Aorta (tissue), 5 donors: ENCODE measurements at regions not wholly inside any gene's neighbourhood (a gene's known extent, or its start where the extent isn't known, plus 50 kb on each side); places are given as distances from the start of the nearest gene placed in this dataset.
"Not testable (repeated sequence)": the region's sequence is repeated elsewhere in the genome, so short reads cannot be mapped to it uniquely, and the experiment has no call there.

Source experiments
- ATAC-seq: fragments of 200-7000 bp; cut with Tn5 transposase; one replicate; pipeline ENCODE4 v1.9.1; 2022; ENCODE audit warnings: moderate library complexity; ENCODE audit not compliant: low FRiP score
- DNase-seq, 2 donors: peaks; one replicate each; pipeline ENCODE4 v3.0.0-alpha.2; 2020
- H3K27ac ChIP-seq, 2 donors: one replicate each; pipeline ENCODE4 v1.5.1; 2013; ENCODE audit warnings: low read length in 2 of 2, mild to moderate bottlenecking in 2 of 2, moderate library complexity in 2 of 2, control low read depth in 1 of 2, inconsistent platforms in 1 of 2, low read depth in 1 of 2
- H3K27me3 ChIP-seq, 2 donors: one replicate each; pipeline ENCODE4 v1.6.1; 2013; ENCODE audit warnings: control low read depth in 1 of 2, low read length in 1 of 2, mild to moderate bottlenecking in 1 of 2, moderate library complexity in 1 of 2; ENCODE audit not compliant: insufficient read depth in 2 of 2, control insufficient read depth in 1 of 2
- H3K36me3 ChIP-seq, 2 donors: one replicate each; pipeline ENCODE4 v1.6.1; 2013; ENCODE audit warnings: control low read depth in 1 of 2, low read length in 1 of 2, mild to moderate bottlenecking in 1 of 2; ENCODE audit not compliant: insufficient read depth in 2 of 2, control insufficient read depth in 1 of 2
- H3K4me1 ChIP-seq, 2 donors: one replicate each; pipeline ENCODE4 v1.6.1; 2013; ENCODE audit warnings: low read length in 2 of 2, control low read depth in 1 of 2, mild to moderate bottlenecking in 1 of 2, moderate library complexity in 1 of 2; ENCODE audit not compliant: insufficient read depth in 2 of 2, control insufficient read depth in 1 of 2
- H3K4me3 ChIP-seq, 2 donors: one replicate each; pipeline ENCODE4 v1.5.1; 2013; ENCODE audit warnings: low read length in 2 of 2, control low read depth in 1 of 2, mild to moderate bottlenecking in 1 of 2
- H3K9me3 ChIP-seq: one replicate; pipeline ENCODE4 v1.6.1; 2013; ENCODE audit warnings: mild to moderate bottlenecking, low read length; ENCODE audit not compliant: control insufficient read depth
- WGBS, 2 donors: extraction: QIAGEN DNeasy Blood & Tissue Kit; methylation state at CpG; one replicate each; pipeline ENCODE4 v1.1.7; 2013; 5-methylcytosine and 5-hydroxymethylcytosine counted together
- intact Hi-C, 2 donors: fragments of 100-400 bp; cut with DNase I; formaldehyde crosslinking; loops; one replicate each; pipeline versions ENCODE4 v1.14.2 to v1.15.0; 2022
- donor health status: healthy with polysubstance abuse.
- donor health status: Bipolar disorder and iron deficiency.
- donor health status: DM: no; HTN: no; CAD: no.
- donor health status: DM: no; HTN: no; CAD: no.
- donor health status: DM: yes; HTN: yes; CAD: no.

- no peaks in the 10 kb centered on the region for H3K36me3 ChIP-seq
- no peak overlapping the region for H3K4me3 ChIP-seq
- no peaks in the 10 kb centered on the region for H3K4me1 ChIP-seq
- no peaks in the 10 kb centered on the region for H3K27me3 ChIP-seq
- intact Hi-C loops, result no loop called here
- ATAC-seq (no peak), DNase-seq (no peak)
- H3K9me3 ChIP-seq, result no peaks in the 10 kb centered on the region
- 88 to 90% methylated on average over 2 of the region's 2 CpGs for WGBS, 2 donors
- no peak overlapping the region for H3K27ac ChIP-seq
Measured at GRCh38 chr4:101621120-101621519, 169.4 kb upstream of the BANK1 start.

- DNase-seq (no peak), ATAC-seq (no peak)
- Histone ChIP-seq H3K27ac (no peak overlapping the region), H3K9me3 (no peaks in the 10 kb centered on the region), H3K4me1 (no peaks in the 10 kb centered on the region), H3K27me3 (no peaks in the 10 kb centered on the region), H3K36me3 (no peaks in the 10 kb centered on the region), H3K4me3 (no peak overlapping the region)
- intact Hi-C loops, result no loop called here
- 64 to 66% methylated on average over 2 of the region's 2 CpGs for WGBS, 2 donors
Measured at GRCh38 chr4:101615652-101616051, 174.9 kb upstream of the BANK1 start.

GRCh38 chr4:101606989-101607388 is 183.5 kb upstream of the BANK1 start:
- 92 to 93% methylated on average over 3 of the region's 3 CpGs for WGBS, 2 donors
- not testable (repeated sequence) for H3K4me1 ChIP-seq, DNase-seq

GRCh38 chr4:101604976-101605375 is 185.6 kb upstream of the BANK1 start:
- 63 to 69% methylated on average over 1 of the region's 1 CpG for WGBS, 2 donors
- no peaks in the 10 kb centered on the region for H3K36me3 ChIP-seq
- no peaks in the 10 kb centered on the region for H3K4me1 ChIP-seq
- no peaks in the 10 kb centered on the region for H3K9me3 ChIP-seq
- no peaks in the 10 kb centered on the region for H3K27me3 ChIP-seq
- no peak for DNase-seq
- no peak overlapping the region for H3K4me3 ChIP-seq
- no peak for ATAC-seq
- H3K27ac ChIP-seq, result no peak overlapping the region
- intact Hi-C loops, result no loop called here

More at GRCh38 chr4:101606989-101607388, 183.5 kb upstream of the BANK1 start:
- ATAC-seq, intact Hi-C loops, H3K9me3 ChIP-seq, H3K27me3 ChIP-seq, H3K36me3 ChIP-seq, H3K27ac ChIP-seq, H3K4me3 ChIP-seq: not testable (repeated sequence)

GRCh38 chr4:101600287-101600686 is 190.2 kb upstream of the BANK1 start:
- Histone ChIP-seq H3K4me1 (no peaks in the 10 kb centered on the region), H3K27me3 (no peaks in the 10 kb centered on the region), H3K9me3 (no peaks in the 10 kb centered on the region), H3K27ac (no peak overlapping the region), H3K36me3 (no peaks in the 10 kb centered on the region), H3K4me3 (no peak overlapping the region)
- 85 to 92% methylated on average over 2 of the region's 2 CpGs for WGBS, 2 donors
- intact Hi-C loops, result no loop called here
- no peak for DNase-seq
- ATAC-seq, result no peak

- H3K27me3 ChIP-seq, result no peaks in the 10 kb centered on the region
- no peaks in the 10 kb centered on the region for H3K36me3 ChIP-seq
- no peaks in the 10 kb centered on the region for H3K4me1 ChIP-seq
- no peak overlapping the region for H3K27ac ChIP-seq
- 54 to 72% methylated on average over 4 of the region's 4 CpGs for WGBS, 2 donors
- intact Hi-C loops, result no loop called here
- DNase-seq (no peak), ATAC-seq (no peak)
- no peaks in the 10 kb centered on the region for H3K9me3 ChIP-seq
- H3K4me3 ChIP-seq, result no peak overlapping the region
Measured at GRCh38 chr4:101599620-101600019, 190.9 kb upstream of the BANK1 start.

GRCh38 chr4:101596781-101597552 is 193.6 kb upstream of the BANK1 start:
- no peak for DNase-seq
- no peaks in the 10 kb centered on the region for H3K4me1 ChIP-seq
- H3K9me3 ChIP-seq, result no peaks in the 10 kb centered on the region
- no peak overlapping the region for H3K4me3 ChIP-seq
- ATAC-seq, result no peak
- intact Hi-C loops, result no loop called here
- H3K27me3 ChIP-seq, result no peaks in the 10 kb centered on the region
- H3K36me3 ChIP-seq, result no peaks in the 10 kb centered on the region
- H3K27ac ChIP-seq, result no peak overlapping the region
- WGBS, 2 donors, result 83 to 94% methylated on average over 2 of the region's 2 CpGs

- 88 to 95% methylated on average over 6 to 11 of the region's 11 CpGs for WGBS, 2 donors
- no peaks in the 10 kb centered on the region for H3K27me3 ChIP-seq
- no peaks in the 10 kb centered on the region for H3K36me3 ChIP-seq
- H3K27ac ChIP-seq, result no peak overlapping the region
- ATAC-seq (no peak), DNase-seq (no peak)
- H3K9me3 ChIP-seq, result no peaks in the 10 kb centered on the region
- intact Hi-C loops, result no loop called here
- H3K4me1 ChIP-seq, result no peaks in the 10 kb centered on the region
- no peak overlapping the region for H3K4me3 ChIP-seq
Measured at GRCh38 chr4:101594588-101594987, 195.9 kb upstream of the BANK1 start.

GRCh38 chr4:101593666-101594065 is 196.9 kb upstream of the BANK1 start:
- intact Hi-C loops, result no loop called here
- H3K4me1 ChIP-seq, result no peaks in the 10 kb centered on the region

More at GRCh38 chr4:101593666-101594065, 196.9 kb upstream of the BANK1 start:
- DNase-seq (no peak), ATAC-seq (no peak)
- Histone ChIP-seq H3K9me3 (no peaks in the 10 kb centered on the region), H3K36me3 (no peaks in the 10 kb centered on the region), H3K27ac (no peak overlapping the region), H3K4me3 (no peak overlapping the region), H3K27me3 (no peaks in the 10 kb centered on the region)
- WGBS, 2 donors, result 85 to 86% methylated on average over 2 of the region's 2 CpGs
